ENCODE measurements at regions not wholly inside any gene's neighbourhood (a gene's known extent, or its start where the extent isn't known, plus 50 kb on each side); places are given as distances from the start of the nearest gene placed in this dataset.

DNA sequence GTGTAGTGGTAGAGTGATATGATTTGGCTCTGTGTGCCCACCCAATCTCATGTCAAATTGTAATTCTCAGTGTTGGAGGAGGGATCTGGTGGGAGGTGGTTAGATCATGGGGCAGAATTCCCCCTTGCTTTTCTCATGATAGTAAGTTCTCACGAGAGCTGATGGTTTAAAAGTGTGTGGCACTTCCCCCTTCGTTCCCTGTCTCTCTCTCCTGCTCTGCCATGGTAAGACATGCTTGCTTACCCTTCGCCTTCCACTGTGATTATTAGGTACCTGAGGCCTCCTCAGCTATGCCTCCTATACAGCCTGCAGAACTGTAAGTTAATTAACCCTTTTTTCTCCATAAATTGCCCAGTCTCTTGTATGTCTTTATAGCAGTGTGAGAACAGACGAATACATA, 115.7 kb upstream of the FUT8 start:
- H3K36me3 ChIP-seq (replicated peaks in 1 of 2; ENCODE audit: control insufficient read depth in 1 of 2, insufficient read depth in 2 of 2, low read length in 2 of 2) = no peaks in the 10 kb centered on the region
- no peak overlapping the region for H2AFZ ChIP-seq (ENCODE audit: low read length)
- 87% methylated on average over 4 of the region's 4 CpGs for WGBS (ENCODE audit: low lambda C conversion rate)
- H3K27me3 ChIP-seq (ENCODE audit: control insufficient read depth in 1 of 2, insufficient read depth in 2 of 2, low read length in 2 of 2) = no peaks in the 10 kb centered on the region
- H3K27ac ChIP-seq (ENCODE audit: extremely low read length, insufficient read depth, low read length) = no peak overlapping the region
- H3K9ac ChIP-seq (ENCODE audit: insufficient read depth, low read depth, low read length) = no peak overlapping the region
- intact Hi-C loops (cut with micrococcal nuclease; ENCODE audit: unreplicated experiment) (no loop called here), in situ Hi-C loops (cut with HindIII; ENCODE audit: extremely low pct_ligation_motif_present, low pct_unique_long_range_greater_than_20kb) (loop anchor here (5.0 kb wide), 1 partner anchor 60 kb away; no protein-coding TSS in a partner anchor)
- no TSS peak for BruUV-seq (replicated peaks)
- H3K9me3 ChIP-seq (ENCODE audit: low read length) = no peaks in the 10 kb centered on the region
- ChIA-PET POLR2A (interaction anchor here (1.7 to 3.3 kb wide), 3 partner anchors 54 to 70 kb away, joined by 10 to 13 read pairs (median 11); no protein-coding TSS in a partner anchor), CTCF (ENCODE audit: low intra/inter-chr PET ratio, low total read pairs) (no interaction called here)
- TF ChIP-seq SALL2 (CRISPR knock-in tag; IDR thresholded peaks at IDR 0.05) (no peak), ZNF121 (CRISPR knock-in tag; IDR thresholded peaks at IDR 0.05) (no peak), FOSL2 (CRISPR knock-in tag; IDR thresholded peaks at IDR 0.05) (no peak)
- H3K4me2 ChIP-seq (ENCODE audit: low read depth, low read length) = no peak overlapping the region
- no peaks in the 10 kb centered on the region for H4K20me1 ChIP-seq (ENCODE audit: insufficient read depth, low read length)
- no peak overlapping the region for H3K4me3 ChIP-seq (replicated peaks in 1 of 3; ENCODE audit: insufficient read depth in 1 of 3, low read depth in 2 of 3, low read length in 3 of 3)
- no peak for FAIRE-seq
- H3K4me1 ChIP-seq (ENCODE audit: insufficient read depth, low read length) = peaks cover 49% of the 10 kb centered on the region
- no peak for ATAC-seq
- no peak for DNase-seq (ENCODE audit: low spot score)
- no peaks in the 10 kb centered on the region for H3K79me2 ChIP-seq (ENCODE audit: insufficient read depth, low read length)

DNA sequence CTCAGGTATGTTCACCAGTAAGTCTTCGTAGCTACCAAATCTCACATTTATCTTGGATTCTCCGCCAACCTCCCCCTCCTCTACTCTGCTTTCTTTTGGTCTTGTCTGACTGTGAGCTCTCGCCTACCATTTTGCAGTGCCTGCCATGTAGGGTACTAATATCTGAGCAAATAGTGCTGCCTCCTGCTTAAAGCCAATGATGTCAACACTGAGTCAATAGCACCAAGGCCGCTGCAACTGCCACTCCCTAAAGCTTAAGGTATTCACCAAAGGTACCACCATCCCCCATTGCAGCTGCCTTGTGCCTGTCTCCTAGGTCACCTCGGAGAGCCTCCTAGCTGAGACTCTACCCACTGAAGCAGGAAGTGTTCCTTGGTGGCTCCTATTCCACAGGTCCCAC, 114.8 kb upstream of the FUT8 start:
- in situ Hi-C loops (cut with HindIII; ENCODE audit: extremely low pct_ligation_motif_present, low pct_unique_long_range_greater_than_20kb) = loop anchor here (5.0 kb wide), 1 partner anchor 60 kb away; no protein-coding TSS in a partner anchor
- H3K27ac ChIP-seq (ENCODE audit: extremely low read length, insufficient read depth, low read length) = no peak overlapping the region
- FAIRE-seq = peak; percentile 79
- H3K4me3 ChIP-seq (replicated peaks in 1 of 3; ENCODE audit: insufficient read depth in 1 of 3, low read depth in 2 of 3, low read length in 3 of 3) = no peak overlapping the region
- no peak overlapping the region for H3K9ac ChIP-seq (ENCODE audit: insufficient read depth, low read depth, low read length)
- H3K36me3 ChIP-seq (replicated peaks in 1 of 2; ENCODE audit: control insufficient read depth in 1 of 2, insufficient read depth in 2 of 2, low read length in 2 of 2) = no peaks in the 10 kb centered on the region
- ChIA-PET CTCF (ENCODE audit: low intra/inter-chr PET ratio, low total read pairs) (no interaction called here), POLR2A (interaction anchor here (1.4 to 3.3 kb wide), 7 partner anchors 39 to 114 kb away, joined by 8 to 16 read pairs (median 10); no protein-coding TSS in a partner anchor)
- no peaks in the 10 kb centered on the region for H3K9me3 ChIP-seq (ENCODE audit: low read length)
- peaks cover 58% of the 10 kb centered on the region for H3K4me1 ChIP-seq (ENCODE audit: insufficient read depth, low read length)
- no peak overlapping the region for H2AFZ ChIP-seq (ENCODE audit: low read length)
- no peaks in the 10 kb centered on the region for H3K79me2 ChIP-seq (ENCODE audit: insufficient read depth, low read length)
- peak; percentile 62 for ATAC-seq
- no peaks in the 10 kb centered on the region for H3K27me3 ChIP-seq (ENCODE audit: control insufficient read depth in 1 of 2, insufficient read depth in 2 of 2, low read length in 2 of 2)
- 24% methylated on average over 5 of the region's 5 CpGs for WGBS (ENCODE audit: low lambda C conversion rate)
- DNase-seq (ENCODE audit: low spot score) = peak; percentile 90
- intact Hi-C loops (cut with micrococcal nuclease; ENCODE audit: unreplicated experiment) = no loop called here
- no TSS peak for BruUV-seq (replicated peaks)
- H3K4me2 ChIP-seq (ENCODE audit: low read depth, low read length) = peak overlapping the region; percentile 34; the same call in 1 of the 2 replicates
- H4K20me1 ChIP-seq (ENCODE audit: insufficient read depth, low read length) = no peaks in the 10 kb centered on the region
- TF ChIP-seq SCMH1 (CRISPR knock-in tag; IDR thresholded peaks at IDR 0.05; ENCODE audit: borderline replicate concordance) (no peak), FOXK1 (CRISPR knock-in tag; IDR thresholded peaks at IDR 0.05; ENCODE audit: borderline replicate concordance, low read depth) (peak; percentile 25; the same call in 1 of the 2 replicates), ISL2 (CRISPR knock-in tag; IDR thresholded peaks at IDR 0.05) (peak; percentile 39; the same call in 1 of the 2 replicates), SALL1 (CRISPR knock-in tag; IDR thresholded peaks at IDR 0.05) (peak; percentile 50), ZNF17 (CRISPR knock-in tag; IDR thresholded peaks at IDR 0.05) (no peak), ETV6 (CRISPR knock-in tag; conservative IDR thresholded peaks at IDR 0.05) (no peak), MIER3 (CRISPR knock-in tag; IDR thresholded peaks at IDR 0.05; ENCODE audit: borderline replicate concordance) (peak; percentile 50; the same call in 1 of the 2 replicates), FOXA3 (CRISPR knock-in tag; IDR thresholded peaks at IDR 0.05) (peak; percentile 91), HOXA3 (CRISPR knock-in tag; IDR thresholded peaks at IDR 0.05) (peak; percentile 62; the same call in 1 of the 2 replicates), HMG20A (CRISPR knock-in tag; IDR thresholded peaks at IDR 0.05; ENCODE audit: borderline replicate concordance) (peak; percentile 63; the same call in 1 of the 2 replicates), ZNF331 (CRISPR knock-in tag; IDR thresholded peaks at IDR 0.05) (peak; percentile 52), KAT8 (CRISPR knock-in tag; IDR thresholded peaks at IDR 0.05) (peak; percentile 53), TAF15 (IDR thresholded peaks at IDR 0.05; ENCODE audit: low read depth, low read length, poor library complexity, severe bottlenecking) (no peak), ONECUT2 (CRISPR knock-in tag; IDR thresholded peaks at IDR 0.05) (0 out of 2 replicates have a peak, but pooled peaks have one; percentile 25), HNRNPLL (IDR thresholded peaks at IDR 0.05; ENCODE audit: low read depth, low read length, poor library complexity, severe bottlenecking) (no peak)
- TF ChIP-seq, protein P1, sequence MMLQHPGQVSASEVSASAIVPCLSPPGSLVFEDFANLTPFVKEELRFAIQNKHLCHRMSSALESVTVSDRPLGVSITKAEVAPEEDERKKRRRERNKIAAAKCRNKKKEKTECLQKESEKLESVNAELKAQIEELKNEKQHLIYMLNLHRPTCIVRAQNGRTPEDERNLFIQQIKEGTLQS (CRISPR knock-in tag; IDR thresholded peaks at IDR 0.05) = peak; percentile 89
